ENCODE measurements at regions not wholly inside any gene's neighbourhood (a gene's known extent, or its start where the extent isn't known, plus 50 kb on each side); places are given as distances from the start of the nearest gene placed in this dataset.

DNA sequence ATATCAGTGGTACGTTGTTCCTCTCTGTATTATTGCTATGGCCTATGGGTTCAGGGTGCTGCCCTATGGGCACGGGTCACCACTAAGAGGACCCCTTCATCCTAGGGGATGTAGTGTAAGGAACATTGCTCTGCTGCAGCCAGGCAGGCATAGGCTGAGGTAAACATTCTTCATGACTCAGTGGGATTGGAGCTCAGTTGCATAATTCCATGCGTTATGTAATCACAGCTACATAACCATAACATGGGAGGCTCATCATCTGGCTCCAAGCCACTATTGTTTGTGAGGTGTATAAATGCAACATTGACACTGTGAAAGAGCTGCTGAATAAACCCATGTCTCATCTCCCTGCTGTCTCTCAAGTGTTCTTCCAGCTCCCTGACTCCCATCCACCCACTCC lies 375.2 kb downstream of the MAGEE1 start:
- no peak overlapping the region for H2BK15ac ChIP-seq (ENCODE audit: low read depth, low read length)
- no peak overlapping the region for H2BK20ac ChIP-seq (ENCODE audit: low read depth, low read length)
- no peak overlapping the region for H3K4me3 ChIP-seq (ENCODE audit: insufficient read depth, low read depth, low read length)
- no peaks in the 10 kb centered on the region for H3K27me3 ChIP-seq (ENCODE audit: control insufficient read depth, insufficient read depth, low read length)
- no peak overlapping the region for H2AFZ ChIP-seq (replicated peaks; ENCODE audit: low read length, poor library complexity)
- no peak overlapping the region for H4K5ac ChIP-seq (ENCODE audit: low read depth, low read length)
- no peaks in the 10 kb centered on the region for H3K9me1 ChIP-seq (ENCODE audit: insufficient read depth, low read length)
- no peak overlapping the region for H4K8ac ChIP-seq (ENCODE audit: low read depth in 2 of 2, low read length in 2 of 2)
- H3K18ac ChIP-seq (ENCODE audit: low read depth, low read length): no peak overlapping the region
- no peak overlapping the region for H3K14ac ChIP-seq (replicated peaks; ENCODE audit: low read depth, low read length)
- no peak overlapping the region for H3K56ac ChIP-seq (ENCODE audit: extremely low read depth, insufficient read depth, low read length)
- intact Hi-C loops (cut with micrococcal nuclease): no loop called here
- dilution Hi-C loops (cut with HindIII; ENCODE audit: low sequenced_read_pairs, unreplicated experiment): no loop called here
- H3K9me3 ChIP-seq (ENCODE audit: control insufficient read depth, insufficient read depth, low read length): peaks cover 17% of the 10 kb centered on the region
- BruUV-seq (replicated peaks): no TSS peak
- no peak overlapping the region for H3K9ac ChIP-seq (ENCODE audit: low read depth, low read length)
- ATAC-seq (ENCODE audit: low read depth) (no peak), DNase-seq (no peak)
- H3K23ac ChIP-seq (ENCODE audit: low read depth, low read length): no peak overlapping the region
- no peak overlapping the region for H2BK5ac ChIP-seq (ENCODE audit: low read depth, low read length, poor library complexity, severe bottlenecking)
- H4K91ac ChIP-seq (ENCODE audit: insufficient read depth, low read depth, low read length): no peak overlapping the region
- H3K27ac ChIP-seq (ENCODE audit: insufficient read depth, low read length): no peak overlapping the region
- in situ Hi-C loops (cut with MboI; ENCODE audit: low sequenced_read_pairs): no loop called here
- no peak overlapping the region for H2AK5ac ChIP-seq (ENCODE audit: low read depth, low read length)
- H3K4me2 ChIP-seq (ENCODE audit: low read depth, low read length): no peak overlapping the region
- no peaks in the 10 kb centered on the region for H3K36me3 ChIP-seq (ENCODE audit: control insufficient read depth, insufficient read depth, low read length)
- no peak overlapping the region for H3K4ac ChIP-seq (ENCODE audit: low read depth, low read length)
- H2BK120ac ChIP-seq (ENCODE audit: low read depth, low read length): no peak overlapping the region
- H2AK9ac ChIP-seq (replicated peaks; ENCODE audit: low read depth, low read length, poor library complexity): no peak overlapping the region
- H3K79me1 ChIP-seq (ENCODE audit: low read depth in 1 of 2, low read length in 2 of 2): no peaks in the 10 kb centered on the region
- WGBS, 2 experiments (ENCODE audit: extremely low coverage in 2 of 2, insufficient read length in 1 of 2): no CpG with 5 or more reads among the region's 3 CpGs
- TF ChIP-seq NFE2L2 (IDR thresholded peaks at IDR 0.05; ENCODE audit: low read depth, low read length) (no peak), RFX5 (IDR thresholded peaks at IDR 0.05; ENCODE audit: low read depth, low read length) (no peak), POLR2A (IDR thresholded peaks at IDR 0.05; ENCODE audit: low read depth, low read length) (no peak)
- TF ChIP-seq, protein P1, sequence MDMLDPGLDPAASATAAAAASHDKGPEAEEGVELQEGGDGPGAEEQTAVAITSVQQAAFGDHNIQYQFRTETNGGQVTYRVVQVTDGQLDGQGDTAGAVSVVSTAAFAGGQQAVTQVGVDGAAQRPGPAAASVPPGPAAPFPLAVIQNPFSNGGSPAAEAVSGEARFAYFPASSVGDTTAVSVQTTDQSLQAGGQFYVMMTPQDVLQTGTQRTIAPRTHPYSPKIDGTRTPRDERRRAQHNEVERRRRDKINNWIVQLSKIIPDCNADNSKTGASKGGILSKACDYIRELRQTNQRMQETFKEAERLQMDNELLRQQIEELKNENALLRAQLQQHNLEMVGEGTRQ (IDR thresholded peaks at IDR 0.05; ENCODE audit: low read depth, low read length): no peak
- H4K20me1 ChIP-seq (ENCODE audit: insufficient read depth, low read length): no peaks in the 10 kb centered on the region
- H3K4me1 ChIP-seq (ENCODE audit: control insufficient read depth, insufficient read depth, low read length): no peaks in the 10 kb centered on the region
- ChIA-PET POLR2A (ENCODE audit: unreplicated experiment) (no interaction called here), CTCF (no interaction called here)

Measured in IMR-90 (cell line).